SU-DHL-6 (cell line): ENCODE measurements at regions not wholly inside any gene's neighbourhood (a gene's known extent, or its start where the extent isn't known, plus 50 kb on each side); places are given as distances from the start of the nearest gene placed in this dataset.

Experiments
- H2AFZ ChIP-seq: fragments of 200-600 bp; sonication (generic); 2 replicates; pipeline ENCODE4 v1.6.1; 2014; ENCODE audit warnings: low read depth, mild to moderate bottlenecking, moderate library complexity, mixed read lengths, antibody characterized with exemption, low read length; ENCODE audit not compliant: severe bottlenecking
- H3F3A ChIP-seq: fragments of 200-600 bp; shearing (Covaris generic); 2 replicates; pipeline ENCODE4 v1.6.0; 2016; ENCODE audit warnings: antibody characterized with exemption, mild to moderate bottlenecking; ENCODE audit not compliant: insufficient read depth
- H3K27ac ChIP-seq: fragments of 200-600 bp; sonication (generic); 2 replicates; pipeline ENCODE4 v1.5.1; 2016; ENCODE audit warnings: low read depth, mild to moderate bottlenecking, low read length, moderate library complexity, mixed read lengths
- H3K27me3 ChIP-seq: fragments of 200-600 bp; sonication (generic), shearing (Covaris generic); 2 replicates; pipeline ENCODE4 v1.6.0; 2014; ENCODE audit warnings: mild to moderate bottlenecking, low read length
- H3K36me3 ChIP-seq: fragments of 200-600 bp; sonication (generic); 2 replicates; pipeline ENCODE4 v1.6.1; 2014; ENCODE audit warnings: mild to moderate bottlenecking, low read length, mixed read lengths
- H3K4me2 ChIP-seq: fragments of 300-600, 200-600 bp; shearing (Covaris generic), sonication (generic); 2 replicates; pipeline ENCODE4 v1.6.0; 2014; ENCODE audit warnings: low read length, low read depth, mild to moderate bottlenecking; ENCODE audit not compliant: poor library complexity, severe bottlenecking
- H3K4me3 ChIP-seq: fragments of 200-600 bp; sonication (generic); 2 replicates; pipeline ENCODE4 v1.5.1; 2014; ENCODE audit warnings: antibody characterized with exemption, low read length, mild to moderate bottlenecking, mixed read lengths; ENCODE audit not compliant: insufficient read depth, poor library complexity, severe bottlenecking
- H3K79me2 ChIP-seq: fragments of 200-600 bp; sonication (generic); 2 replicates; pipeline ENCODE4 v1.6.1; 2014; ENCODE audit warnings: mild to moderate bottlenecking, low read length, moderate library complexity; ENCODE audit not compliant: insufficient read depth
- H3K9ac ChIP-seq: fragments of 200-600 bp; sonication (generic); 2 replicates; pipeline ENCODE4 v1.7.0; 2014; ENCODE audit warnings: mild to moderate bottlenecking, low read length
- H3K9me2 ChIP-seq: fragments of 200-600 bp; sonication (generic); replicated peaks from 2 replicates; pipeline ENCODE4 v1.6.1; 2014; ENCODE audit warnings: low read length; ENCODE audit not compliant: insufficient read depth
- H3K9me3 ChIP-seq: fragments of 200-600 bp; sonication (generic); 2 replicates; pipeline ENCODE4 v1.6.1; 2014; ENCODE audit warnings: low read length, mixed read lengths; ENCODE audit not compliant: insufficient read depth
- H4K20me1 ChIP-seq: fragments of 200-600 bp; sonication (generic); 2 replicates; pipeline ENCODE4 v1.6.1; 2014; ENCODE audit warnings: low read depth, mild to moderate bottlenecking, antibody characterized with exemption, low read length, moderate library complexity, mixed read lengths
- EZH2phosphoT487 ChIP-seq: fragments of 200-600 bp; sonication (generic), shearing (Covaris generic); conservative IDR thresholded peaks from 2 replicates; pipeline ENCODE4 v1.6.1; 2018; ENCODE audit warnings: mild to moderate bottlenecking, antibody characterized with exemption, low read length, moderate library complexity, mixed read lengths
- TF ChIP-seq, protein P1 (sequence below): fragments of 200-600 bp; sonication (generic); IDR thresholded peaks from one replicate; pipeline ENCODE4 v1.5.1; 2017; ENCODE audit warnings: antibody characterized with exemption, mild to moderate bottlenecking, low read length, moderate library complexity; ENCODE audit not compliant: insufficient read depth, poor library complexity, severe bottlenecking

DNA sequence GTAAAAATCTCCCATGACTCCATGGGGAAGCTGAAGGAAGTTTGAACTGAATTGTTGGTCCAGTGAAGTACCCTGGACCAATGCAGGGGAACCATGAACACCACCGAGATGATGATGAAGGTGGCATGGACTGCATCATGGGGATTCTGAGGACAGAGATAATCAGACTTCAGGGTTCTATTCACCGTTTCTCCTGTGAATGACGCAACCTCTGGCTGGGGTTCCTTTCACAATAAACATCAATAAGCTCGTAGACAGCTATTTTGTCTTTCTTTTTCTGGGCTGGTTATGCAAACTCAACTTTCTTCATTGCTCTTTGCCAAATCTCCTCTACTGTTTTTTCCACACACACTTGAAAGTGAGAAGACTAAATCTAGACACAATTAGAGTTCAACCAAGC lies 87.9 kb upstream of the NKX2-2 start:
- Histone ChIP-seq H3F3A (no peaks in the 10 kb centered on the region), H2AFZ (no peak overlapping the region), H3K36me3 (no peaks in the 10 kb centered on the region), H4K20me1 (no peaks in the 10 kb centered on the region), H3K27ac (no peak overlapping the region), H3K9me2 (no peaks in the 10 kb centered on the region), H3K9ac (no peak overlapping the region), H3K4me2 (no peak overlapping the region), H3K9me3 (peaks cover 11% of the 10 kb centered on the region; the same call in 1 of the 2 replicates), H3K4me3 (no peak overlapping the region), H3K27me3 (no peaks in the 10 kb centered on the region), H3K79me2 (no peaks in the 10 kb centered on the region)
- TF ChIP-seq, protein P1, sequence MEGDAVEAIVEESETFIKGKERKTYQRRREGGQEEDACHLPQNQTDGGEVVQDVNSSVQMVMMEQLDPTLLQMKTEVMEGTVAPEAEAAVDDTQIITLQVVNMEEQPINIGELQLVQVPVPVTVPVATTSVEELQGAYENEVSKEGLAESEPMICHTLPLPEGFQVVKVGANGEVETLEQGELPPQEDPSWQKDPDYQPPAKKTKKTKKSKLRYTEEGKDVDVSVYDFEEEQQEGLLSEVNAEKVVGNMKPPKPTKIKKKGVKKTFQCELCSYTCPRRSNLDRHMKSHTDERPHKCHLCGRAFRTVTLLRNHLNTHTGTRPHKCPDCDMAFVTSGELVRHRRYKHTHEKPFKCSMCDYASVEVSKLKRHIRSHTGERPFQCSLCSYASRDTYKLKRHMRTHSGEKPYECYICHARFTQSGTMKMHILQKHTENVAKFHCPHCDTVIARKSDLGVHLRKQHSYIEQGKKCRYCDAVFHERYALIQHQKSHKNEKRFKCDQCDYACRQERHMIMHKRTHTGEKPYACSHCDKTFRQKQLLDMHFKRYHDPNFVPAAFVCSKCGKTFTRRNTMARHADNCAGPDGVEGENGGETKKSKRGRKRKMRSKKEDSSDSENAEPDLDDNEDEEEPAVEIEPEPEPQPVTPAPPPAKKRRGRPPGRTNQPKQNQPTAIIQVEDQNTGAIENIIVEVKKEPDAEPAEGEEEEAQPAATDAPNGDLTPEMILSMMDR, result no peak
- no peak for TF ChIP-seq EZH2phosphoT487

DNA sequence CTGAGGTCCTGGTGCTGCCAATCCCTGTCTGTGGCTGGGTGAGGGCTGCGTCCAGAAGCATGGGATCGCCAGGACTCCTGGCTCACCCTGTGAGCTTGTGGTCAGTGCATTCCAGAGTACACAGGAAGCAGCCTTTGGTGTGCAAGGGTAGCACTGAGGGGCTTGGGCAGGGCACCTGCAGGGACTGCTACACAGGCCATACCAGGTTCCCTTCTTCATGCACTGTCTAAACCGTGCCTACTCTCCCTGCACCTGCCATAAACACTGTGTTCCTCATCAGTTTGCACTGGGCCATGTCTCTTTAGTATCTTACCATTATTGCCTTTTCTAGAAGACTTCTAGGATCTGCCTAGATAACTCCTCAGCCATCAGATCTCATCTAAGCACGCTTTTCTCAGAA lies 72.8 kb upstream of the NKX2-2 start:
- H3K9ac ChIP-seq, result no peak overlapping the region
- H3K36me3 ChIP-seq, result no peaks in the 10 kb centered on the region
- no peak overlapping the region for H3K4me3 ChIP-seq
- H3F3A ChIP-seq, result no peaks in the 10 kb centered on the region
- TF ChIP-seq EZH2phosphoT487, result no peak
- TF ChIP-seq, protein P1, result no peak
- H2AFZ ChIP-seq, result no peak overlapping the region
- H3K27me3 ChIP-seq, result 0 out of 2 replicates have a peak, but pooled peaks cover 4% of the 10 kb centered on the region
- H3K27ac ChIP-seq, result no peak overlapping the region
- H3K4me2 ChIP-seq, result no peak overlapping the region
- no peaks in the 10 kb centered on the region for H3K9me3 ChIP-seq
- no peaks in the 10 kb centered on the region for H4K20me1 ChIP-seq
- H3K9me2 ChIP-seq, result no peaks in the 10 kb centered on the region
- no peaks in the 10 kb centered on the region for H3K79me2 ChIP-seq

DNA sequence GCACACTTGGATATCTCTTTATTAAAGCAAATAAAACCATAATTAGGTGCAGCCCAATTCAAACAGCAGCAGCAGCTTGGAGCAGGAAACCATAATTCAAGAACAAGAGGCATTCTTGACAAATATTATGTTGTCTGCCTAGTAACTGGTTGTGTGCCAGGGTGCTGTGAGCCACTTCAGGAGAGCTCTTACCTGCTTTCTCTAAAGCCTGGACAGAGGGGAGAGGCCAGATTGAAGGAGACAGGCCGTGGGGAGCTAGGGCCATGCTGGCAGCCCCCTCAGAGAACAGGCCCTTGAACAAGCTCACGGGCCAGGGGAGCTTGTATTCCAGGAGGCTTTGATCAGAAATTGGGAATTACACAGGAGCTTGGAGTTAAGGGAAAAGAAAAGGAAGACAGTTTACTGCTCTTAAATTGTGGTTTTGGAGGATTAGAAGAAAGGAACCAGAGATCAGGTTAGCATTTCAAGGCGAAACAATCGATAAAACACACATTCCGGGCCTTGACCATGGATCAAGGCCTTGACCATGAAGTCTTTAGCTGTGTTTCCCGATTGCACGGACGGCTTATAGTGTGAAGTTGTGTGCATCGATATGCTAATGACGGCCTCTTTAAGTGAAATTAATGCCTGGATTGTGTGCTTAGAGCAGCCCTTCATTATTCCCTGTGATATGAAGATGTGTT lies 69.8 kb upstream of the NKX2-2 start:
- H3K27ac ChIP-seq, result no peak overlapping the region
- no peaks in the 10 kb centered on the region for H3F3A ChIP-seq
- no peaks in the 10 kb centered on the region for H4K20me1 ChIP-seq
- H3K4me3 ChIP-seq, result no peak overlapping the region
- TF ChIP-seq EZH2phosphoT487, result no peak
- TF ChIP-seq, protein P1, result no peak
- H3K79me2 ChIP-seq, result no peaks in the 10 kb centered on the region
- no peak overlapping the region for H2AFZ ChIP-seq
- no peaks in the 10 kb centered on the region for H3K9me2 ChIP-seq
- H3K36me3 ChIP-seq, result no peaks in the 10 kb centered on the region
- H3K9ac ChIP-seq, result no peak overlapping the region
- no peak overlapping the region for H3K4me2 ChIP-seq
- H3K9me3 ChIP-seq, result no peaks in the 10 kb centered on the region
- H3K27me3 ChIP-seq, result 0 out of 2 replicates have a peak, but pooled peaks cover 4% of the 10 kb centered on the region
